G401.6 (cell line): ENCODE measurements at regions not wholly inside any gene's neighbourhood (a gene's known extent, or its start where the extent isn't known, plus 50 kb on each side); places are given as distances from the start of the nearest gene placed in this dataset.
"Not testable (repeated sequence)": the region's sequence is repeated elsewhere in the genome, so short reads cannot be mapped to it uniquely, and the experiment has no call there.

Source experiments
- FAIRE-seq: peaks from 2 replicates; lab custom pipeline; 2012; peaks lifted over from hg19 to GRCh38; lab: Jason Lieb, UNC

DNA sequence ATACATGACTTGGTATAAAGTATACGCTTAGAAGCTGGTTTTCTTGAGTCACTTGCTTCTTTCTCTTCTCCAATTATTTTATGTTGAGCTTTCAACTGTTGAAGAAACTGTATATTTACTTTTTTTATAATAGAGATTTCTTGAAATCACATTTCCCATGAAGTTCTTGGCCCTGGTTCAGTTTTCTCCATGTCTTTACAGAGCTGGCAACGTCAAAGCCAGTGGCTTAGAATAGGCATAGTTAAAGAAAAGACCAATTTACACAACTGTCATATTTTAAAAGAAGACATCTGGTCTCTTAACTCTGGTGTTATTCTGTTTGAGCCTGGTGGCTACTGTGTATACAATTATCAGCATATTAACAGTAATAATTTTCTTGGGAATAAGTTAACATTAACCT is 1249.3 kb downstream of the CDH12 start:
- FAIRE-seq = no peak

GRCh38 chr5:21594566-21594965 is 1258.6 kb downstream of the CDH12 start:
- FAIRE-seq = no peak

DNA sequence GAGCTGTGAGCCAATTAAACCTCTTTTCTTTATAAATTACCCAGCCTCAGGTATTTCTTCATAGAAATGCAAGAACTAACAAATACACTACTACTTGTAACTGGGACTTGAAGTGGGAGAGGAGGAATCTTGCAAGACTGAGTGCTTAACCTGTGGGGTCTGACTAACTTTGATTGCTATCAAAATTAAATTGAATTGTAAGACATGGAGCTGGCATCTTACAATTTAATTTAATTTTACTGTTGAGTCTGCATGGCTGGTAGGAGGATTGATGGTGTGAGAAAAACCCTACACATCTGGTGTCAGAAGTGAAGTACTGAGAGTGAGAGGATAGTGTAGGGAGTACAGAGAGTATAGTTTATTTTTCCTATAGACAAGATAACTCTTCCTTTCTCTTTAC is 1259.9 kb downstream of the CDH12 start:
- no peak for FAIRE-seq

GRCh38 chr5:21581508-21581907 is 1271.6 kb downstream of the CDH12 start:
- FAIRE-seq = no peak

DNA sequence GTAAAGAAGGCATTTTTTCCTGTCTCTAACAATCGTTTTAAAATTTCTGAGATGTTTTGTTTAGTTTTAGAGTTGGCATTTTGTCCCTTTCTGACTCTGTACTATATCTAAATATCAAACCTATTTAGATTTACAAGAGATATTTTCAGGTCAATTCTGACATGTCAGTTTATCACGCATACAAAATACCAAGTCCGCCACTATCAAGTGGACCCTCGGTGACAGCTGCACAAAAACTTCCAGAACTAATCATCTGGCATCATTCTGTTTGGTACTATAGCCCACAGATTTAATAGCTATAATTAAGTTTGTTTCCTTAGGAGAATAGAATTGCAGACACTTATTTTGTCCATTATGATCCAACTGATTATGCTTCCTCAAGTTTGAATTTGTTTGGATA is 1278.2 kb downstream of the CDH12 start:
- FAIRE-seq = no peak

DNA sequence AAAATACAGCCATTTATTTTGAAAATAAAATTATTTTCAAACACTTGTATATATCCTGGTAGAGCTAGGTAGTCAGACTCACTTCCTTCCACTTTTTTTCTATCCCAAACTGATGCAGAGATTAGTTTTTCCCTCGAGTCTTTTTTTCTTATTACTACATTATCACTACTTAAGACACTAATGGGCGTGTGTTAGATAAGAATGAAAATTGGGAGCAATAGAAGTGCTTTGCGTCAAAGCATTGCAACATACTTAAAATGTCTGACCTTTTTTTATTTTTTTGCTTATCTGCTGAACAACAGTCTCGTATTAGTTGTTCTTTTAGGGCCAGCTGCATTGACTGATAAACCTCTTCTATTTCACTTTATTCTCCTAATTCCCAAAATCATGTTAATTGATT is 1278.7 kb downstream of the CDH12 start:
- FAIRE-seq = no peak

GRCh38 chr5:21573416-21574314 is 1279.5 kb downstream of the CDH12 start:
- FAIRE-seq = no peak

- FAIRE-seq = not testable (repeated sequence)
These were observed 1281.9 kb downstream of the CDH12 start for GRCh38 chr5:21571196-21571595.

GRCh38 chr5:21559109-21559508 is 1294.0 kb downstream of the CDH12 start:
- not testable (repeated sequence) for FAIRE-seq

DNA sequence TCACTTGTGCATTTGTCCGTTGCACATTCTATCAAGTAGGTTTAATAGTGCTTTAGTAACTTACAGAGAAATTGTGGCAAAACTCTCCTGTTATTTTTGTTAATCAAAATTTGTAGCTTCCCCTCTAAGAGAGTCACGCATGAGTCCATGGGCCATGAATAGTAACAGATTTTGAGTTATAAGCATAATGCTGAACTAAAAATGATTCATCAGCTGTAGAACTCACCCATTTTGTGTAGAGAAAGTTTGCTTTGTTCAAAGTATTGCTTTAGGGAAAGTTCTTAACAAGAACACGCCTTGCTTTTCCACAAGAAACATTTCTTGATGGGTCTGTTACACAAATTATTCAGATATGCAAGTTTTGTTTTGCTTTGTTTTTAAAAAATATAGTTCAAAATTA is 1300.9 kb downstream of the CDH12 start:
- FAIRE-seq = not testable (repeated sequence)

- FAIRE-seq = not testable (repeated sequence)
These were observed 1302.2 kb downstream of the CDH12 start for GRCh38 chr5:21550916-21551315.

- FAIRE-seq = not testable (repeated sequence)
These were observed 1305.5 kb downstream of the CDH12 start for GRCh38 chr5:21547656-21548055.

DNA sequence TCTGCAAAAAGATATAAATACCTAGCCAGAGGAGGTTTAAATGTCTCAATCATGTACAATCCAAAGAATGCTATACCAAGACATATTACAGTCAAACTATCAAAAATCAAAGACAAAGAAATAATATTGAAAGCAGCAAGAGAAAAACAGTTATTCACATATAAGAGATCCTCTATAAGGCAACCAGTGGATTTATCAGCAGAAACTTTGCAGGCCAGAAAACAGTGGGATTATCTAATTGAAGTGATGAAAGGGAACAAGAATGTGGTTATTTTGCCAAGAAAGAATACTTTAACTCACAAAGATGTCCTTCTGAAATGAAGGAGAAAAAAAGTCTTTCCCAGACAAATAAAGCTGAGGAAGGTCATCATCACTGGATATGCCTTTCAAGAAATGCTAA is 1318.0 kb downstream of the CDH12 start:
- FAIRE-seq = not testable (repeated sequence)

DNA sequence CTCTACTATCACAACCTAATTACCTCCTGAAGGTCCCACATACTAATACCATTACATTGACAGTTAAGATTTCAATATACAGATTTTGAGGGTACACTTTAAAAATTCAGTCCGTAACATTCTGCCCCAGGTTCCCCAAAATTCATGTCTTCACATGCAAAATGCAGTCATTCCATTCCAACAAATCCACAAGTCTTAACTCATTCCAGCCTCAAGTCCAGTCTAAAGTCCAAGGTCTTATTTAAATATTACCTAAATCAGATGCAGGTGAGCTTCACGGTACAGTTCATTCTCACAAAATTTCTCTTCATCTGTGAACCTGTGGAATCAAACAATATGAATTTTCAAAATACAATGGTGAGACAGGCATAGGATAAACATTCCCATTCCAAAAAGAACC is 1332.0 kb downstream of the CDH12 start:
- not testable (repeated sequence) for FAIRE-seq

DNA sequence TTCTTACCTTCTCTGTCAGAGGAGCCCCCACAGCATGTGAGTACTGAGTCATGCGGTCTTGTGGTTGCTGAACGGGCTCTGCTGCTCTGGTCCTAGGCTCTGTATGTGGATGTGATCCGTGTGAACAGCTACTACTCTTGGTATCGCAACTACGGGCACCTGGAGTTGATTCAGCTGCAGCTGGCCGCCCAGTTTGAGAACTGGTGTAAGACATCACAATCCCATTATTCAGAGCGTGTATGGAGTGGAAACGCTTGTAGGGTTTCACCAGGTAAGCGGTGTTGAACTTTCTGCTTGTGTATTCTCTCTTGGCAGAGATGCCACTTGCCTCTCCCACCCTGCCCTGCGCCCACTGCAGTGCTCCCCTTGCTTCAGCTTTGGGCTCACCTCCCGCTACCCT is 1356.2 kb downstream of the CDH12 start:
- FAIRE-seq = not testable (repeated sequence)

- FAIRE-seq = not testable (repeated sequence)
These were observed 1357.1 kb downstream of the CDH12 start for GRCh38 chr5:21496056-21496455.

- FAIRE-seq = not testable (repeated sequence)
These were observed 1357.9 kb downstream of the CDH12 start for GRCh38 chr5:21495235-21495634.

DNA sequence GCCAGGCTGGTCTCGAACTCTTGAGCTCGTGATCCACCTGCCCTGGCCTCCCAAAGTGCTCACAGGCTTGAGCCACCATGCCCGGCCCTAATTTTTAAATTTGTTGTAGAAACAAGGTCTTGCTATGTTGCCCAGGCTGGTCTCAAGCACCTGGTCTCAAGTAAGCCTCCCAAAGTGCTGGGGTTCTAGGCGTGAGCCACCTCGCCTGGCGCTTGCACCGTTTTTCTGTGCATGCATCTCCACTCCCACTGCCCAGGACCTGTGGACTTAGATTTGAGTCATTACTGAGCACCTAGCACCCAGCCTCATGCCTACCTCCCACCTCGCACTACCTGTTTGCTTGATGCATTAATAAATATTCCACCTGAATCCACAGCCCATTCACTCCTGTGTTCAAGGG is 1359.1 kb downstream of the CDH12 start:
- not testable (repeated sequence) for FAIRE-seq

DNA sequence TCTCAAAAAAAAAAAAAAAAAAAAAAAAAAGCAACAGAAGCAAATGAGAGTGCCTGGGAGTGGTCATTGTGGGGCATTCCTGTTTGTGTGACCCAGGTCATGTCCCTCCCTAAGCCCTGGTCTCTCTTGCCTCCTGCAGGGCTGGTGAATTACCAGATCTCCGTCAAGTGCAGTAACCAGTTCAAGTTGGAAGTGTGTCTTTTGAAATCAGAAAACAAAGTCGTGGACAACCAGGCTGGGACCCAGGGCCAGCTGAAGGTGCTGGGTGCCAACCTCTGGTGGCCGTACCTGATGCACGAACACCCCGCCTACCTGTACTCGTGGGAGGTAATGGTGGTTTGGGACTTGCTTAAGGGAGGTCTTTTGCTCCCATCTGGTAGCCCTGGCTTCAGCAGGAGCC is 1362.0 kb downstream of the CDH12 start:
- FAIRE-seq = not testable (repeated sequence)

GRCh38 chr5:21488828-21489227 is 1364.3 kb downstream of the CDH12 start:
- not testable (repeated sequence) for FAIRE-seq

- not testable (repeated sequence) for FAIRE-seq
These were observed 1367.6 kb downstream of the CDH12 start for GRCh38 chr5:21485458-21486000.

DNA sequence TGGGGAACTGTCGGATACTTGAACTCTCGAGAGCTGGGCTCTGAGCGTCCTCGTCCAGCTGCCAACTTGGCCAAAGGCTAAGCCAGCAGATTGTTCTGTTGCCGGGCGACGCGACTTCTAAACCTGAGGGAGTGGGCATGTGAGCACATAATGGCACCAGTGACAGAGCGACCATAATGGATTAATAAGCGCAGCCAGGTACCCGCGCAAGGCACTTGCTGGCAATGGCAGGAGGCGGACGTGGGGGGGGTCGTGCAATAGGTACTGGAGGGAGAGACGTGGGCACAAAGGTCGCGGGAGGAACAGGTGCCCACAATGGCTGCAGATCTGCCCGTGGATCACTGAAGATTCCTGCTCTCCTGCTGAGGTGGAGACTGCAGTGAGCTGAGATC is 1368.7 kb downstream of the CDH12 start:
- not testable (repeated sequence) for FAIRE-seq

DNA sequence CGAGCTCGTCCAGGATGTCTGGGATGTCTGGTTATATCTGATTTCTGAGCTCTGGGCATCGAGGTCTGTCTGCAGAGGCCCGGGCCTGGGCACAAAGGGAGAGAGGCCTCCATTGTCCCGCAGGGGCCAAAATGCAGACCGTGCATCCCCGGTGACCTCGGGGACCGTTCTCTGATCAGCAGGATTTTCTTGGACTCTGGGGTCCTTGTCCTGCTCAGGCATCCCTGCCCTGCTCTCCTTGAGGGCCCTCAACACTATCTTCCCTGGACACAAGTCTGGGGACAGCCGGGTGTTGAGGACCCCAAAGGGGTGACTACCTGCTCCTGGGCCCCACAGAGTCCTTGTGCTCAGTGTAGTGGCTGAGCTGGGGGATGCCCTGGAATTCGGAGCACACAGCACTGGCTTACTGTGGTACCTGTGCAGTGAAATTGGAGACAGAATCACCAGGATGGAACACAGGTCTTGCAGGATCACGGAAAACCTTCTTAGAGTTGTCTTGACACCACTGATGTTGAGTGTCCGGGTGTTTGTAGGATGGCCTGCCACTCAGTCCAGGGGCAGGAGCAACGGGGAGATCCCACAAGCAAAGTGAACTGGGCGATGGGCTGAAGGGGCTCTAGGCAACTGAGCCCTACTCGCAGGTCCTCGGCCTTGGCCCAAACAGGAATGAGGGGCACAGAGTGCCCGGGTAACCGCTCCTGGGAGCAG is 1369.2 kb downstream of the CDH12 start:
- not testable (repeated sequence) for FAIRE-seq
